ENCODE measurements at regions not wholly inside any gene's neighbourhood (a gene's known extent, or its start where the extent isn't known, plus 50 kb on each side); places are given as distances from the start of the nearest gene placed in this dataset.
A peak's percentile ranks its signal among the peaks of the same experiment; 100 is the strongest.

DNA sequence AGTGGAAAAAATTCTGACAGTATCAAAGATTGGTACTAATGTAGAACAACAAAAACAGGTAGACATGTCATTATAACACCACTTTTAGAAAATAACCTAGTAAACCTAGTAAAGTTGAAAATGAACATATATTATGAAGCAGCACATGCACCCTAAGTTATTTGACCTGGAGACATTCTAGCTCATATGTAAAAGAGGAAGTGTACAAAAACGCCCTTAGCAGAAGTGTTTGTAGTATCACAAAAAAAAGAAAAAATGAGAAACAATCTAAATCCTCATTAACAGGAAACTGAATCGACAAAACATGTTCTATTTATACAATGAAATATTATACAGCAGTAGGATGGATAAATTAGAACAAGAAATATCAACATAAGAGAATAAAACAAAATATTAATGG, 318.9 kb upstream of the PPP1R2C start:
- DNase-seq (ENCODE audit: low read depth in 1 of 2, low spot score in 1 of 2) = no peak
- in situ Hi-C loops (cut with HindIII; ENCODE audit: low pct_unique_long_range_greater_than_20kb, low sequenced_read_pairs) = no loop called here

DNA sequence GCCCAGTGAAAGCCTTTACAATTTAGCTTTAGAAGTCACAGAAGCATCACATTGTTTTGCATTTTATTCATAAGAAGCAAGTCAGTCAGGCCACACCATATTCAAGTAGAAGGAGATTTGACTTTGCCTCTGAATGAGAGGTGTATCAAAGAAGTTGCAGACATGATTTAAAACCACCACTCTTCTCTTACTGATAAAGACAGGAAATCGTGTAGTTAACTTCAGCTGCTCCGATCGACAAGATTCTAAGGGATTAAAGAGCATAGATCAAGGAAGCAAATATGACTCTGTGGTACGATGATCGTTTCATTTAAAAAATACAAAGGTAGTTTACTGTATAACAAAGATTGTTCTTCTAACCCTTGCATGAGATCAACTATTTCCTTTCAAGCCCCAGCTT, 328.0 kb upstream of the PPP1R2C start:
- DNase-seq (ENCODE audit: low read depth in 1 of 2, low spot score in 1 of 2) = no peak
- TF ChIP-seq JUND (IDR thresholded peaks at IDR 0.05; ENCODE audit: low read depth) = no peak
- in situ Hi-C loops (cut with HindIII; ENCODE audit: low pct_unique_long_range_greater_than_20kb, low sequenced_read_pairs) = no loop called here

More for the DNA sequence above, 318.9 kb upstream of the PPP1R2C start:
- TF ChIP-seq JUND (IDR thresholded peaks at IDR 0.05; ENCODE audit: low read depth) = no peak

DNA sequence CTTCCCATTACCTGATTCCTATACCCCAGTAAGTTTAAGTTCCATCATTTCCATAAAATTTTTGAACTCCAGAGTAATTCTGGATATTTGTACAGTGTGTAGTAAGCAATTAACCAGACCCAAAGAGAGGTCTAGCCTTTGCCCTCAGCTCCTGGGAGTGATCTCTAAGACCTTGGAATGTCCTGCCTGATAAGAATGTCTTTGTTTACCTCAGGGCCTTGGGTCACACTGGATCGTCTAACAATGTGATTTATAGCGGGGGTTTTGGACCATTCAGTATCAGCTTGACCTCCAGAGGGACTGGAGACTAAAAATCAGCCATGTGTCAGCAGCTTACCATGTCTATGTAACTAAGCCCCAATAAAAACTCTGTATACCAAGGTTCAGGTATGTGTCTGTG, 330.9 kb upstream of the PPP1R2C start:
- no peak for DNase-seq (ENCODE audit: low read depth in 1 of 2, low spot score in 1 of 2)
- no peak for TF ChIP-seq JUND (IDR thresholded peaks at IDR 0.05; ENCODE audit: low read depth)
- in situ Hi-C loops (cut with HindIII; ENCODE audit: low pct_unique_long_range_greater_than_20kb, low sequenced_read_pairs) = no loop called here

DNA sequence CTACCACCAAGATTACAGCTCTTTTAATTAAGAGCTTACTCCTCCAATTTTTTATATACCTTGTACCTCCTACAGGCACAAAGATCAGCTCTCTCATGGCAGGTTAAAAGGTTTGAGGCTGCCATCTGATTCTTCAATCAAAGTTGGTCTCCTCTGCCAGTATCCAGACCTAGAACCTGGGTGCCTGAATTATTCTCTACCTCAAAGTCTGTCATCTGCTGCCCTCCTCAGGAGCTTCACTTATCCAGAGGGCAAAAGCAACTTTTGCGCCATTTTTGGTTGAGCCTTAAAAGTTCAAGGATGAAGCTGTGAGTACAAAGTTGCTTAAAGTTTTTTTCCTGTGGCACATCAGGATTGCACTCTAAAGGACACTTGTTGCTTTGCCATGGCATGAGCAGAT, 343.7 kb upstream of the PPP1R2C start:
- TF ChIP-seq JUND (IDR thresholded peaks at IDR 0.05; ENCODE audit: low read depth) = no peak
- DNase-seq (ENCODE audit: low read depth in 1 of 2, low spot score in 1 of 2) = peak in 1 of 2 experiments; percentile 35
- in situ Hi-C loops (cut with HindIII; ENCODE audit: low pct_unique_long_range_greater_than_20kb, low sequenced_read_pairs) = no loop called here

DNA sequence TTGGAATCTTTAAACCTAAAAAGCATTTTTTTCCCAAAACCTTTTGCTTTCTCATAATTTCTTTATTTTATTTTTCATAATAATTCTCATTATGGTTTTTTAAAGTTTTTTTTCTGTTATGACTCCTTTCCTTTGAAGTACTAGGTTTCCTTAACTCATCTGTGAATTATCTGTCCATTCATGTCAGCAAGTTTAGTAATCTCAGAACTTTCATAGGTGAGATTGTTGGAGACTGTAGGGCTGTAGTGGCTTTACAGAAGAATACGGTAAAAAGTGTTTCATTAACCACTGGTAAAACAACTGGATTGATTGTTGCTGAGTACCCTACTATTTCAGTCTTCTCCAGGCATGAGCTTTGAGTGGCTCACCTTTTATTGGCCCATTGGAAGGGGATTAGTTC, 361.7 kb upstream of the PPP1R2C start:
- DNase-seq (ENCODE audit: low read depth in 1 of 2, low spot score in 1 of 2) = no peak
- in situ Hi-C loops (cut with HindIII; ENCODE audit: low pct_unique_long_range_greater_than_20kb, low sequenced_read_pairs) = no loop called here
- no peak for TF ChIP-seq JUND (IDR thresholded peaks at IDR 0.05; ENCODE audit: low read depth)

DNA sequence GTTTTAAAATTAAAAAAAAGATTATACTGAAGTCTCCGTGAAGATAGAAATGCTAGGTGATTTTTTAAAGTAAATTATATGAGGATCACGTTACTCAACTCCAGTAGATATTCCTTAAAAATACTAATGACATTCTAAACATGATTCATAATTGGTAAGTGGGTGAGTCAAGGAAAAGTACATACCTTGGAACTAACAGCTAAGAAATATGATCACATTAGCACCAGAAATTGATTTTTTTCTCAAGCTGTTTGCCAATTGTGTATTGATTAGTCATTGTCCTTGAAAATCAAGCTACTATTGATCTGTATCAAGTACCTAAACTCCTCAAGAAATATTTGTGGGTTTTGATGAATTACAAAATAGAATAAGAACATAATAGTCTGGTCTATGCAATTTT, 362.6 kb upstream of the PPP1R2C start:
- in situ Hi-C loops (cut with HindIII; ENCODE audit: low pct_unique_long_range_greater_than_20kb, low sequenced_read_pairs) = no loop called here
- TF ChIP-seq JUND (IDR thresholded peaks at IDR 0.05; ENCODE audit: low read depth) = no peak
- no peak for DNase-seq (ENCODE audit: low read depth in 1 of 2, low spot score in 1 of 2)

DNA sequence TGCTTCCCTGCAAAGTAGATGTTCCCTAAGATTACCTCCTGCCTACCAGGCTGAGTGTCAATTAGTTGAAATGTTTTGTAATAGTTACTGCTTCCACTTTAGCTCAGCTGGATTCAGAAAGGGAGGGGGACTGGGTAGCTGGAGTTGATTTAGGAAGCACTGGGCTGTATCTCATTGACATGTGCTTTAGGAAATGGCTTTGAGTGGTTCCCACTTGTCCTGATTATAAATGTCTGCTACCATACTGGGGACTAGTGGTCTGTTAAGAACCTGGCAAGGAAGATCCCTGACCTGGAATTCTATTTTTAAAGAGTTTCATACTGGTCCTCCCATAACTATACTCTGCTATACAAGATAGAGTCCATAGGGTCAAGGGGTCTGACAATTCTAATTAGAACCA, 363.9 kb upstream of the PPP1R2C start:
- no peak for TF ChIP-seq JUND (IDR thresholded peaks at IDR 0.05; ENCODE audit: low read depth)
- no peak for DNase-seq (ENCODE audit: low read depth in 1 of 2, low spot score in 1 of 2)
- in situ Hi-C loops (cut with HindIII; ENCODE audit: low pct_unique_long_range_greater_than_20kb, low sequenced_read_pairs) = no loop called here

DNA sequence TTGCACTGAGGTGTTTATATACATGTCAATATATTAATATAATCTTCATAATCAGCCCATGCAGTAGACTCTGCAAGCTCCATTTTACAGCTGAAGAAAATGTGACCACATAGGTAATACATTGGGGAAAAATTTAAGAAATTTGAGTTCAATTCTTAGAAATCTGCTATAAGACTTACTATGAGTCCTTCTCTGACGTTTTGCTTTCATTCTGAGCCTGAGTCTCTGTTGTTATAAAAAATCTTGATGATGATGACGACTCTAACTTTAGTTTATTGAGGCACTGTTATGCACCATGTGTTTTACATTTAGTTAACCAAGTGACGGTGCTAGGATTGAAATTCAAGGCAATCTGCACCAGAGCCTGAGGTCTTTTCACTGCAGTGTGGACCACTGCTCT, 370.3 kb upstream of the PPP1R2C start:
- in situ Hi-C loops (cut with HindIII; ENCODE audit: low pct_unique_long_range_greater_than_20kb, low sequenced_read_pairs) = no loop called here
- DNase-seq (ENCODE audit: low read depth in 1 of 2, low spot score in 1 of 2) = no peak
- TF ChIP-seq JUND (IDR thresholded peaks at IDR 0.05; ENCODE audit: low read depth) = no peak

DNA sequence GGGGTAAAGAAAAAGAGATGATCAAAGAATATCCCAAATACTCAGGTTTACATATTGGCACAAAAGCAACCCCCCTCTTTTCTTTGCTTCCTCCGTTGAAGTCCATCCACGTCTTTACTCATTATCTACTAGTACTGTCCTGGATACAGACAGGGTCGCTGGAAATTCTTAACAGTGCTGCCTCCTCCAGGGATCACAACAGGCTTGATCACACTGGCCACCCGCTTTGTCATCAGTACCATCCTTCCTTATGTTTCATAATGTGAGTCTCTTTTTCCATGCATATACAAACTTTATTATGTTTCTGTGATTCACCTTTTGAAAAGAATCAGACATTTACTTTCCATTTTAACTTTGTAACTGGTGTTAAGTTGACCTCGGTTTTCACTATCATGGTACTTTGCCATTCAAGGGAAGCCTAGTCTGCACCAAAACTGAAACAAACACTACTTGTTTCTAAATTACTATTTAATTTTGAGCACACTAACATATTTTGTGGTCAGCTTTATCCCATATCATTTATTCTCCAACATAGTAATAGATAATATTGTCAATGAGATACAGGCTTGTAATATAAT, 387.5 kb upstream of the PPP1R2C start:
- DNase-seq (ENCODE audit: low read depth in 1 of 2, low spot score in 1 of 2) = no peak
- no peak for TF ChIP-seq JUND (IDR thresholded peaks at IDR 0.05; ENCODE audit: low read depth)
- in situ Hi-C loops (cut with HindIII; ENCODE audit: low pct_unique_long_range_greater_than_20kb, low sequenced_read_pairs) = no loop called here

DNA sequence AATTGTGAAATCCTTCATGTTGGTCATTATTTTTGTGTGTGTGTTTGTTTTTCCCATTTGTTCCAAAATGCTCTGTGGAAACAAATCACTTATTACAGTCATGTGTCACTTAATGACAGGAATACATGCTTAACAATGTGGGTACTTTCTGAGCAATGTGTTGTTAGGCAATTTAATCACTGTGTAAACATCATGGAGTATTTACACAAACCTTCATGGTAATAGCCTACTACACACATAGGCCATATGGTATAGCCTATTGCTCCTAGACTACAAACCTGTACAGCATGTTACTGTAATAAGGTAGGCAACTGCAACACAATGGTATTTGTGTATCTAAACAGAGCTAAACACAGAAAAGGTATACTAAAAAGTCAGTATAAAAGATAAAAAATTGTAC, 388.9 kb upstream of the PPP1R2C start:
- DNase-seq (ENCODE audit: low read depth in 1 of 2, low spot score in 1 of 2) = peak in 1 of 2 experiments; percentile 4
- TF ChIP-seq JUND (IDR thresholded peaks at IDR 0.05; ENCODE audit: low read depth) = no peak
- in situ Hi-C loops (cut with HindIII; ENCODE audit: low pct_unique_long_range_greater_than_20kb, low sequenced_read_pairs) = no loop called here

DNA sequence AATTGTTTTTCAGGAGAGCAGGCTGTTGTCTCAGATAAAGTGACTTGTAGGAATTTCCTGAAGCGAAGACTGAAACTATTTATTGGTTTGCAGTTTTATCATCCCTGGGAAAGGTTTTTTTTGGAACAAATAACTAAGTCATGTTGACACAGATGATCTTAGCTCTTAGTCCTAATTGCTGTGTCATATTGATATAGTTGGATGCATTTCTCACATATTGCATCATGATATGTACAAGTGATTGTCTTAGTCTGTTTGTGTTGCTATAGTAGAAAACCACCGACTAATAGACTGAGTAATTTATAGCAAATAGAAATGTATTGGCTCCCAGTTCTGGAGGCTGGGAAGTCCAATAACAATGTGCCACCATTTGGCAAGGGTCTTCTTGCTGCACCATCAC, 397.5 kb upstream of the PPP1R2C start:
- DNase-seq (ENCODE audit: low read depth in 1 of 2, low spot score in 1 of 2) = no peak
- TF ChIP-seq JUND (IDR thresholded peaks at IDR 0.05; ENCODE audit: low read depth) = no peak
- in situ Hi-C loops (cut with HindIII; ENCODE audit: low pct_unique_long_range_greater_than_20kb, low sequenced_read_pairs) = no loop called here

DNA sequence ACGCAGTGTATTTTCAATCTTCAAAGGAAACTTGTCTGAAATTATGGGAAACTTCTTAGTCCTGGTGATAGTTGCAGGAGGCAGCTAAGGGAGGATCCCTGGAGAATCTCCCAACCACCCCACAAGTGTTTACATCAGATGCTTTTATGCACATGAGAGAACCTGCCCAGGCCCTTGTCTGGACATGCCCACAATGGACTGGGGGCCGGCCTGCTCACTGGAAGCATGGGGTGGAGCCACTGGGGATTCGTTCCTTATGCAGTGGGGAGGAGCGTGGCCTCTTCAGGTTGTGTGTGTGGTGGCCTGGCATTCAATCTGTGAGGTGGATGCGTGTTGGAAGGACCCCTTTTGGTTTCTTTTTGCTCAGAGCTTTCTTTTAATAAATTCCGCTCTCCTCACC, 398.7 kb upstream of the PPP1R2C start:
- no peak for TF ChIP-seq JUND (IDR thresholded peaks at IDR 0.05; ENCODE audit: low read depth)
- in situ Hi-C loops (cut with HindIII; ENCODE audit: low pct_unique_long_range_greater_than_20kb, low sequenced_read_pairs) = no loop called here
- peak in 1 of 2 experiments; percentile 25 for DNase-seq (ENCODE audit: low read depth in 1 of 2, low spot score in 1 of 2)

DNA sequence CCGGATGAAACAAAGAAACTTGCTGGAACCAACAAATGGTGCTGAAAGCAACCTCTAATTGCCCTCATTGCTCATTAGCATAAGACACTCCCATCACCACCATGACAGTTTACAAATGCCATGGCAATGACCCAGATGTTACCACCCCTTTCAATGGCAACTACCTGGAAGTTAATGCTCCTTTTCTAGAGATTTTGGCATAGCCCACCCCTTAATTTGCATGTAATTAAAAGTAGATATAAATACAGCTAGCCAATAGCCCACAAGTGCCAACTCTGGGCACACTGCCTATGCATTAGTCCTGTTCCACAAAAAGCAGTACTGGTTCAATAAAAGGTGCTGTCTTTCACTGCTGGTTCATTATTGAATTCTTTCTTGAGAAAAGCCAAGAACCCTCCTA, 410.3 kb upstream of the PPP1R2C start:
- in situ Hi-C loops (cut with HindIII; ENCODE audit: low pct_unique_long_range_greater_than_20kb, low sequenced_read_pairs) = no loop called here
- no peak for TF ChIP-seq JUND (IDR thresholded peaks at IDR 0.05; ENCODE audit: low read depth)
- no peak for DNase-seq (ENCODE audit: low read depth in 1 of 2, low spot score in 1 of 2)

DNA sequence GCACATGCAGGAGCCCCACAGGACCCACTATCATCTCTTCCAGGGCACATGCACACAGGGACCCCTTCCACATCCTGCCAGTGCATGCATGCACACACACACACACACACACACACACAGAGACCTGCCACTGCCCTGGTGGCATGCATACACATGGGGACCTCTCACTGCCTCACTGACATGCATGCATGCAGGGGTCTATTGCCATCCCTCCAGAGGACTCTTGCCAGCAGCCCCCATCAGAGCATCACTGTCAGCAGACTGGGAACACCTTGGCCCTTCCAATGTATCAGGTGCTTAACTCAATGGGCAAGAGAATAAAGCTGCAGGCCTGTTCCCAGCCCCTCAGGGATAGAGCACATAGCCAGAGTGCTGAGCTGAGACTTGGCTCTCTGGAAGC, 433.6 kb upstream of the PPP1R2C start:
- in situ Hi-C loops (cut with HindIII; ENCODE audit: low pct_unique_long_range_greater_than_20kb, low sequenced_read_pairs) = no loop called here
- TF ChIP-seq JUND (IDR thresholded peaks at IDR 0.05; ENCODE audit: low read depth) = no peak
- no peak for DNase-seq (ENCODE audit: low read depth in 1 of 2, low spot score in 1 of 2)

Data from T47D (cell line).